PC-3 (cell line): ENCODE measurements at regions not wholly inside any gene's neighbourhood (a gene's known extent, or its start where the extent isn't known, plus 50 kb on each side); places are given as distances from the start of the nearest gene placed in this dataset.

Experiments used
- ATAC-seq: fragments of 200-7000 bp; cut with Tn5 transposase; 2 replicates; pipeline ENCODE4 v1.9.1; 2020; ENCODE audit warnings: mild to moderate bottlenecking, moderate library complexity
- BruUV-seq: library from RNA; stranded (reverse); fragments of 400-500 nt; replicated peaks from 2 replicates; lab custom pipeline; 2021; lab: Mats Ljungman, UMichigan
- CTCF ChIA-PET: fragments of 300-600 bp; sonication (Branson Sonifier 250); formaldehyde crosslinking; loops from one replicate; lab custom pipeline; 2022; ENCODE audit warnings: antibody characterized with exemption; lab: Charles Lee
- POLR2A ChIA-PET: fragments of 300-600 bp; sonication (Branson Sonifier 250); formaldehyde crosslinking; loops from one replicate; lab custom pipeline; 2022; ENCODE audit warnings: antibody characterized with exemption; ENCODE audit not compliant: unreplicated experiment; lab: Charles Lee
- DNase-seq: peaks from one replicate; pipeline ENCODE4 v3.0.0-alpha.2; 2015
- H2AFZ ChIP-seq: fragments of 300-600 bp; sonication (generic); 2 replicates; pipeline ENCODE4 v1.6.0; 2016; ENCODE audit warnings: antibody characterized with exemption, low read length
- H3F3A ChIP-seq: fragments of 300-600 bp; sonication (generic); one replicate; pipeline ENCODE4 v1.6.0; 2017; ENCODE audit warnings: antibody characterized with exemption, low read length, control low read depth, mild to moderate bottlenecking; ENCODE audit not compliant: unreplicated experiment
- H3K27ac ChIP-seq: fragments of 300-600 bp; sonication (generic); 2 replicates; pipeline ENCODE4 v1.5.1; 2016; ENCODE audit warnings: mild to moderate bottlenecking, low read length
- H3K27me3 ChIP-seq: fragments of 300-600 bp; sonication (generic); 2 replicates; pipeline ENCODE4 v1.6.1; 2016; ENCODE audit warnings: low read length, mixed read lengths
- H3K36me3 ChIP-seq: fragments of 300-600 bp; sonication (generic); 2 replicates; pipeline ENCODE4 v1.6.1; 2016; ENCODE audit warnings: low read depth, mixed run types, low read length, mixed read lengths
- H3K4me1 ChIP-seq: fragments of 300-600 bp; sonication (generic); 2 replicates; pipeline ENCODE4 v1.5.1; 2016; ENCODE audit warnings: low read length; ENCODE audit not compliant: insufficient read depth
- H3K4me2 ChIP-seq: fragments of 300-600 bp; sonication (generic); 2 replicates; pipeline ENCODE4 v1.6.0; 2016; ENCODE audit warnings: low read length
- H3K4me3 ChIP-seq: fragments of 300-600 bp; sonication (generic); 2 replicates; pipeline ENCODE4 v1.5.1; 2016; ENCODE audit warnings: mild to moderate bottlenecking, low read length, mixed read lengths
- H3K79me2 ChIP-seq: fragments of 300-600 bp; sonication (generic); 2 replicates; pipeline ENCODE4 v1.6.1; 2017; ENCODE audit warnings: low read length, mixed read lengths
- H3K9ac ChIP-seq: fragments of 300-600 bp; sonication (generic); 2 replicates; pipeline ENCODE4 v1.6.0; 2016; ENCODE audit warnings: mild to moderate bottlenecking, low read length
- H3K9me2 ChIP-seq: fragments of 300-600 bp; sonication (generic); replicated peaks from 2 replicates; pipeline ENCODE4 v1.6.1; 2016; ENCODE audit warnings: mixed run types, low read length, mixed read lengths
- H3K9me3 ChIP-seq: fragments of 300-600 bp; sonication (generic); 2 replicates; pipeline ENCODE4 v1.6.1; 2016; ENCODE audit warnings: low read length, mixed read lengths
- H4K20me1 ChIP-seq: fragments of 300-600 bp; sonication (generic); 2 replicates; pipeline ENCODE4 v1.6.1; 2016; ENCODE audit warnings: low read length, mixed read lengths
- EZH2 ChIP-seq: fragments of 300-600 bp; sonication (generic); IDR thresholded peaks from one replicate; pipeline ENCODE4 v1.6.1; 2017; ENCODE audit warnings: antibody characterized with exemption, mild to moderate bottlenecking, low read length; ENCODE audit not compliant: unreplicated experiment
- EZH2phosphoT487 ChIP-seq: fragments of 300-600 bp; sonication (generic); IDR thresholded peaks from 2 replicates; pipeline ENCODE4 v1.6.1; 2018; ENCODE audit warnings: mild to moderate bottlenecking, antibody characterized with exemption, low read length, borderline replicate concordance
- intact Hi-C: fragments of 100-400 bp; cut with micrococcal nuclease; formaldehyde crosslinking; loops from 2 replicates; pipeline ENCODE4 v1.9.0; 2023
- TF ChIP-seq, protein P1 (sequence below): fragments of 300-600 bp; sonication (generic); conservative IDR thresholded peaks from 2 replicates; pipeline ENCODE4 v1.5.1; 2017; ENCODE audit warnings: antibody characterized with exemption, low read depth, mild to moderate bottlenecking, low read length

DNA sequence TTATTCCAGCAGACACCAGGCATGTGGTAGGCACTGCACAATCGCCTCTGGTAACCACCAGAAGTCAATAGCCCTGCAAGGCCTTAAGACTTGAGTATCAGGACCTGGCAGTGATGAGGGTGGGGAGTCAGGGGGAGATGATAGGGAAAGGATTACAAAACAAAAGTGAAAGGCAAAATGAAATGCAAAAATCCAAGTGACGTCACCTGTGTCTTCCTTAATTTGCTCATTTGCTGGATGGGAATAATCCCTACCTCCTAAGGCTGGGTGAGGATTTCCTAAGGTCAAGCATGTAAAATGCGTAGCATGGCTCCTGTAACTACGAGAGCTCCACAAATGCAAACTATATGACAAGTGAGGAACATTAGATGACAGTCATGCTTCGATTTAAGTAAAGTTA lies 58.4 kb downstream of the FOXI1 start:
- Histone ChIP-seq H3K36me3 (no peaks in the 10 kb centered on the region), H3K9me2 (no peaks in the 10 kb centered on the region), H4K20me1 (no peaks in the 10 kb centered on the region), H3K9me3 (no peaks in the 10 kb centered on the region), H3K27ac (no peak overlapping the region), H3K4me1 (no peaks in the 10 kb centered on the region), H2AFZ (no peak overlapping the region), H3K9ac (no peak overlapping the region), H3F3A (no peaks in the 10 kb centered on the region), H3K4me2 (no peak overlapping the region), H3K4me3 (no peak overlapping the region), H3K27me3 (no peaks in the 10 kb centered on the region), H3K79me2 (no peaks in the 10 kb centered on the region)
- POLR2A ChIA-PET: no interaction called here
- intact Hi-C loops: no loop called here
- ATAC-seq (no peak), DNase-seq (no peak)
- no TSS peak for BruUV-seq
- CTCF ChIA-PET: no interaction called here
- TF ChIP-seq EZH2 (no peak), EZH2phosphoT487 (no peak)
- TF ChIP-seq, protein P1, sequence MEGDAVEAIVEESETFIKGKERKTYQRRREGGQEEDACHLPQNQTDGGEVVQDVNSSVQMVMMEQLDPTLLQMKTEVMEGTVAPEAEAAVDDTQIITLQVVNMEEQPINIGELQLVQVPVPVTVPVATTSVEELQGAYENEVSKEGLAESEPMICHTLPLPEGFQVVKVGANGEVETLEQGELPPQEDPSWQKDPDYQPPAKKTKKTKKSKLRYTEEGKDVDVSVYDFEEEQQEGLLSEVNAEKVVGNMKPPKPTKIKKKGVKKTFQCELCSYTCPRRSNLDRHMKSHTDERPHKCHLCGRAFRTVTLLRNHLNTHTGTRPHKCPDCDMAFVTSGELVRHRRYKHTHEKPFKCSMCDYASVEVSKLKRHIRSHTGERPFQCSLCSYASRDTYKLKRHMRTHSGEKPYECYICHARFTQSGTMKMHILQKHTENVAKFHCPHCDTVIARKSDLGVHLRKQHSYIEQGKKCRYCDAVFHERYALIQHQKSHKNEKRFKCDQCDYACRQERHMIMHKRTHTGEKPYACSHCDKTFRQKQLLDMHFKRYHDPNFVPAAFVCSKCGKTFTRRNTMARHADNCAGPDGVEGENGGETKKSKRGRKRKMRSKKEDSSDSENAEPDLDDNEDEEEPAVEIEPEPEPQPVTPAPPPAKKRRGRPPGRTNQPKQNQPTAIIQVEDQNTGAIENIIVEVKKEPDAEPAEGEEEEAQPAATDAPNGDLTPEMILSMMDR: no peak

DNA sequence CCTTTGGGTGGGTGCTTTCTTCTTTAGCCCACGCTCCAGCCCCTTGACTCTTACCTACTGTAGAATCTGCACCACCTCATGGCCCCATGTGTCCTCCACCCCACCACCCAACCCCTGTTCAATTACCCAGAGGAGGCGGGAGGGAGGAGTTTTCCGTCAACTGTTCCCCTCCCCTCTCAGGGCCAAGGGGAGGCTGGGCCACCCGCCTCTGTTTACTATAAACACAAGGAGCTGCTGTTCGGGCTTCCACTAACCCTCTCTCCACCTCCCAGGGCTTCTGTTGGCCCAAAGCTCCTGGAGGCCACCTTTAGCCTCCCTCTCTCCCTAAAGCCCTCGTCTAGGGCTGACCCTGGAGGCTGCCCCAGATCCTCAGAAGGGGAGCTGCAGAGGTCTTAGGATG lies 59.2 kb downstream of the FOXI1 start:
- no peak overlapping the region for H3K27ac ChIP-seq
- no TSS peak for BruUV-seq

DNA sequence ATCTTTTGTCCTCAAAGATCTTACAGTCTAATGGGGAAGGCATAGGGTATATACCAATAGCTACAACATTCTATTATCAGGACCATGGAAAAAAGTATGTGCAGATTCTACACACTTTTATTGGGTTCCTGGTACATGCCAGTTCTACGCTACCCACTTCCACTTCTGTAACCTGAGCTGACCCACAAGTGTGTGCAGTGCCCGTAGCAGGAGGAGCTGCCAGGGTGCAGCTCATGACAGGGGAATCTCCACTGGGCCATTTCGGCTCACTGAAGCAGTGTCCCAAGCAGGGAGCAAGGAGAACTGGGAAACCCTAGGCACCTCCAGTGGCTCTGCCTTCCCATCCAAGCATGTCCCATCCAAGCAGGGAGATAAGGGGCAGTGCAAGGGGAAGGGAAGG lies 60.4 kb downstream of the FOXI1 start:
- POLR2A ChIA-PET: no interaction called here
- no peaks in the 10 kb centered on the region for H3K36me3 ChIP-seq
- ATAC-seq: no peak
- no peak overlapping the region for H3K27ac ChIP-seq
- CTCF ChIA-PET: no interaction called here
- no peak for DNase-seq
- H4K20me1 ChIP-seq: no peaks in the 10 kb centered on the region
- BruUV-seq: no TSS peak
- intact Hi-C loops: no loop called here
- no peaks in the 10 kb centered on the region for H3K27me3 ChIP-seq
- no peaks in the 10 kb centered on the region for H3K9me2 ChIP-seq
- TF ChIP-seq EZH2phosphoT487: no peak
- TF ChIP-seq EZH2: no peak
- TF ChIP-seq, protein P1: no peak
- no peak overlapping the region for H3K9ac ChIP-seq
- H3F3A ChIP-seq: no peaks in the 10 kb centered on the region
- H3K4me3 ChIP-seq: no peak overlapping the region
- peaks cover 11% of the 10 kb centered on the region for H3K4me1 ChIP-seq
- H3K9me3 ChIP-seq: no peaks in the 10 kb centered on the region
- H3K79me2 ChIP-seq: no peaks in the 10 kb centered on the region
- no peak overlapping the region for H2AFZ ChIP-seq
- H3K4me2 ChIP-seq: no peak overlapping the region

More for the DNA sequence above, 59.2 kb downstream of the FOXI1 start:
- no peaks in the 10 kb centered on the region for H3K36me3 ChIP-seq
- DNase-seq: no peak
- H3K9me3 ChIP-seq: no peaks in the 10 kb centered on the region
- no peak overlapping the region for H3K4me3 ChIP-seq
- intact Hi-C loops: no loop called here
- H3K9me2 ChIP-seq: no peaks in the 10 kb centered on the region
- H4K20me1 ChIP-seq: no peaks in the 10 kb centered on the region
- ChIA-PET POLR2A (no interaction called here), CTCF (no interaction called here)
- ATAC-seq: no peak
- H3K9ac ChIP-seq: no peak overlapping the region
- no peaks in the 10 kb centered on the region for H3F3A ChIP-seq
- H2AFZ ChIP-seq: no peak overlapping the region
- H3K27me3 ChIP-seq: no peaks in the 10 kb centered on the region
- peaks cover 4% of the 10 kb centered on the region for H3K4me1 ChIP-seq
- no peak for TF ChIP-seq EZH2
- TF ChIP-seq, protein P1: no peak
- TF ChIP-seq EZH2phosphoT487: no peak
- H3K4me2 ChIP-seq: no peak overlapping the region
- no peaks in the 10 kb centered on the region for H3K79me2 ChIP-seq
